WI38 (cell line): ENCODE measurements at regions not wholly inside any gene's neighbourhood (a gene's known extent, or its start where the extent isn't known, plus 50 kb on each side); places are given as distances from the start of the nearest gene placed in this dataset.

Source experiments
- H3K4me3 ChIP-seq: 2 replicates; pipeline ENCODE4 v1.5.1; 2011; ENCODE audit warnings: low read depth, mild to moderate bottlenecking, control low read depth, low read length
- CTCF ChIP-seq: IDR thresholded peaks from 2 replicates; pipeline ENCODE4 v1.5.1; 2012; ENCODE audit warnings: low read depth, mild to moderate bottlenecking, control low read depth, low read length

GRCh38 chr9:100756217-100756616 lies 178.3 kb downstream of the CAVIN4 start:
- H3K4me3 ChIP-seq: no peak overlapping the region
- no peak for TF ChIP-seq CTCF

- no peak overlapping the region for H3K4me3 ChIP-seq
- TF ChIP-seq CTCF: no peak
These were observed 181.3 kb downstream of the CAVIN4 start for GRCh38 chr9:100759215-100759614.

DNA sequence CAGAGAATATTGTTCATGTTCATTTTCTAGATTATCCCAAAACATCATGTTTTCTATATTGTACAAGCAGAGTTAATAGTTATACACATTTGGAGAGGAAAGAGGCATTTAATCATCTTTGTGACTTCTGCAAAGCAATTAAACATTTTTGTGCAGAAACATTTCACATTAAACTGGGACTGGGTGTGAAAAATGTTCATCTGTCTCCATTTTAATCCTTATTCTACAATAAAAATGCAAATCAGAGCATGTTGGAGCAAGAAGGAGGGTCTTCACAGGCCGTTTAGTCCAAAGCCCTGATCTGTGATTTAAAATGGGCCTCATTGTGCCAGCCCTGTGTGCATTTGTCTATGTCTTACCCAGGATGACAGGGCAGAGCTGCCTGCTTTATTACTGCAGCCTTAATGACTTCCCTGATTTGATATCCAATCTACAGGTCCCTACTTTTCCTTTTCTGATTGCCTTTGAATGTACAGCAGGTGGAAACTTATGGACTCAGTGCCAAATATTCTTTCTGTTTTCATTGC lies 183.5 kb downstream of the CAVIN4 start:
- no peak for TF ChIP-seq CTCF
- no peak overlapping the region for H3K4me3 ChIP-seq

- TF ChIP-seq CTCF: no peak
- no peak overlapping the region for H3K4me3 ChIP-seq
These were observed 196.4 kb downstream of the CAVIN4 start for GRCh38 chr9:100774326-100774725.

DNA sequence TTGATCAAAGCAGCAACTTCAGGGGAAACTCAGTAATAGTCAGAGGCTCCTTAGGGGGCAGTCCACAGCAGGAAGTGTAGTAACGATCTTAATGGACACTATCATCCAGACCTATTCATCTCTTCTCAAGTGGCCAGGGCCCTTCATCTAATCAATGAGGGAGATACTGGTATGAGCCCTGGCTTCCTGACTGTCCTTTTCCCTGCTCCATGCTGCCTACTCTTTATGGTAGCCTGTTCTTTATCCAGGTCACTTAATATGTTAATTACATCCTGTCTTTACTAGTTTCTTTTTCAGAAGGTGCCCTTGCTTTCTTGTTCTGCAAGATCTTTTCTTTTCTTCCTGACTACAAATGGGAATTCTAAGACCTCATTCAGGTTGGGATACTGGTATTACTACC lies 197.1 kb downstream of the CAVIN4 start:
- no peak for TF ChIP-seq CTCF
- H3K4me3 ChIP-seq: no peak overlapping the region

GRCh38 chr9:100775912-100776311 lies 198.0 kb downstream of the CAVIN4 start:
- no peak overlapping the region for H3K4me3 ChIP-seq
- TF ChIP-seq CTCF: no peak

- TF ChIP-seq CTCF: no peak
These were observed 206.9 kb downstream of the CAVIN4 start for GRCh38 chr9:100784755-100785154.

More at GRCh38 chr9:100784755-100785154, 206.9 kb downstream of the CAVIN4 start:
- H3K4me3 ChIP-seq: no peak overlapping the region
